ENCODE measurements at regions not wholly inside any gene's neighbourhood (a gene's known extent, or its start where the extent isn't known, plus 50 kb on each side); places are given as distances from the start of the nearest gene placed in this dataset.

DNA sequence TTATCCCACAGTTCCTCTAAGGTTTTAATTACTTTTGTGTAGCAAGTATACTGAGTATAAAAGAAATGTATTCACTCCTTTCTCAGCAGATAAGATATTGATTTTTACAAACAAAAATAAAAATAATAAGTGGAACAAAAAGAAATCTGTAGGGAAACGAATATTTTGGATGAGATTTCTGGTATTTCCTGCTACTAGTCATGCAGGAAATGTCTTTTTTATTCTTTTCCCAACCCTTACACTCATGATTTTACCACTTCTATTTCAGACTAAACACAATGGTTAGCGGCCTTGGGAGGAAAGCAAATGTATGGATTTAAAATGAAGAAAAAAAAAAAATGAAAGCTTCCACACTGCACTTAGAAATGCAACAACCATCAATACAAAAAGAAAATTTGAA lies 580.5 kb upstream of the MARCKS start:
- H3K36me3 ChIP-seq (ENCODE audit: control insufficient read depth in 4 of 4, insufficient read depth in 3 of 4, low read depth in 1 of 4, low read length in 3 of 4): no peaks in the 10 kb centered on the region
- TF ChIP-seq, protein P1, sequence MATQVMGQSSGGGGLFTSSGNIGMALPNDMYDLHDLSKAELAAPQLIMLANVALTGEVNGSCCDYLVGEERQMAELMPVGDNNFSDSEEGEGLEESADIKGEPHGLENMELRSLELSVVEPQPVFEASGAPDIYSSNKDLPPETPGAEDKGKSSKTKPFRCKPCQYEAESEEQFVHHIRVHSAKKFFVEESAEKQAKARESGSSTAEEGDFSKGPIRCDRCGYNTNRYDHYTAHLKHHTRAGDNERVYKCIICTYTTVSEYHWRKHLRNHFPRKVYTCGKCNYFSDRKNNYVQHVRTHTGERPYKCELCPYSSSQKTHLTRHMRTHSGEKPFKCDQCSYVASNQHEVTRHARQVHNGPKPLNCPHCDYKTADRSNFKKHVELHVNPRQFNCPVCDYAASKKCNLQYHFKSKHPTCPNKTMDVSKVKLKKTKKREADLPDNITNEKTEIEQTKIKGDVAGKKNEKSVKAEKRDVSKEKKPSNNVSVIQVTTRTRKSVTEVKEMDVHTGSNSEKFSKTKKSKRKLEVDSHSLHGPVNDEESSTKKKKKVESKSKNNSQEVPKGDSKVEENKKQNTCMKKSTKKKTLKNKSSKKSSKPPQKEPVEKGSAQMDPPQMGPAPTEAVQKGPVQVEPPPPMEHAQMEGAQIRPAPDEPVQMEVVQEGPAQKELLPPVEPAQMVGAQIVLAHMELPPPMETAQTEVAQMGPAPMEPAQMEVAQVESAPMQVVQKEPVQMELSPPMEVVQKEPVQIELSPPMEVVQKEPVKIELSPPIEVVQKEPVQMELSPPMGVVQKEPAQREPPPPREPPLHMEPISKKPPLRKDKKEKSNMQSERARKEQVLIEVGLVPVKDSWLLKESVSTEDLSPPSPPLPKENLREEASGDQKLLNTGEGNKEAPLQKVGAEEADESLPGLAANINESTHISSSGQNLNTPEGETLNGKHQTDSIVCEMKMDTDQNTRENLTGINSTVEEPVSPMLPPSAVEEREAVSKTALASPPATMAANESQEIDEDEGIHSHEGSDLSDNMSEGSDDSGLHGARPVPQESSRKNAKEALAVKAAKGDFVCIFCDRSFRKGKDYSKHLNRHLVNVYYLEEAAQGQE (IDR thresholded peaks at IDR 0.05): no peak
- no peak for TF ChIP-seq RAD21 (IDR thresholded peaks at IDR 0.05)
- no peaks in the 10 kb centered on the region for H3K27me3 ChIP-seq (ENCODE audit: control insufficient read depth in 4 of 4, insufficient read depth in 4 of 4, low read length in 3 of 4)
- H3K4me3 ChIP-seq (ENCODE audit: low read depth in 1 of 3, low read length in 3 of 3): no peak overlapping the region
- 66% methylated on average over 2 of the region's 2 CpGs for WGBS
- no peak for DNase-seq (ENCODE audit: low spot score)
- H3K4me1 ChIP-seq (ENCODE audit: control insufficient read depth in 4 of 4, insufficient read depth in 4 of 4, low read length in 3 of 4): no peaks in the 10 kb centered on the region
- H3K9ac ChIP-seq (ENCODE audit: low read depth in 1 of 2, low read length in 2 of 2): no peak overlapping the region
- H3K27ac ChIP-seq (ENCODE audit: low read depth in 1 of 2, low read length in 2 of 2): no peak overlapping the region
- H3K9me3 ChIP-seq (ENCODE audit: control insufficient read depth in 4 of 4, low read length in 3 of 4): no peaks in the 10 kb centered on the region

DNA sequence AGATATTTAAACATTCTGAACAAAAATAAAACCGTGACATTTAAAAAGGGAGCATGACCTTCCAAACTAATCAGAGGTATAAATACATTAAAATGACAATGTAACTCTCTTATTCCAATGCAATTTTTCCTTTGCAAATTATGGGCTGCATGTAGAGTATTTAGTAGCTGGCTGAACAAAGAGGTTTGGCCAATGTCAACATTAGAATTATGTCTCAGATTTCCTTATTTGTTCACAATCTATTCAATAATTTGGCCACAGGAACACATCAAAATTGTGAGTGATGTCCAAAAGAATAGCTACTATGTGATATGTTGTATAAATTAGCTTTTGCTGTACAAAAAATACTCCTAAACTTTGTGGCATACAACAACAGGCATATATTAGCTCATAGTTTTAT lies 580.0 kb upstream of the MARCKS start:
- no peak for TF ChIP-seq FOXA1 (IDR thresholded peaks at IDR 0.05)
- TF ChIP-seq HNF4A (conservative IDR thresholded peaks at IDR 0.05): no peak
- no peak for TF ChIP-seq HNF4G (IDR thresholded peaks at IDR 0.05)
- no peak for TF ChIP-seq SP1 (IDR thresholded peaks at IDR 0.05)
- TF ChIP-seq, protein P1 (IDR thresholded peaks at IDR 0.05): no peak
- TF ChIP-seq FOXA2 (IDR thresholded peaks at IDR 0.05): no peak
- no peak for TF ChIP-seq RXRA (IDR thresholded peaks at IDR 0.05)
- TF ChIP-seq, protein P2, sequence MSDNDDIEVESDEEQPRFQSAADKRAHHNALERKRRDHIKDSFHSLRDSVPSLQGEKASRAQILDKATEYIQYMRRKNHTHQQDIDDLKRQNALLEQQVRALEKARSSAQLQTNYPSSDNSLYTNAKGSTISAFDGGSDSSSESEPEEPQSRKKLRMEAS (IDR thresholded peaks at IDR 0.05): no peak
- TF ChIP-seq, protein P3, sequence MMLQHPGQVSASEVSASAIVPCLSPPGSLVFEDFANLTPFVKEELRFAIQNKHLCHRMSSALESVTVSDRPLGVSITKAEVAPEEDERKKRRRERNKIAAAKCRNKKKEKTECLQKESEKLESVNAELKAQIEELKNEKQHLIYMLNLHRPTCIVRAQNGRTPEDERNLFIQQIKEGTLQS (IDR thresholded peaks at IDR 0.05): no peak
- TF ChIP-seq YY1 (IDR thresholded peaks at IDR 0.05): no peak
- no peak for TF ChIP-seq NR2F2 (IDR thresholded peaks at IDR 0.05)
- TF ChIP-seq GABPA (IDR thresholded peaks at IDR 0.05 in 1 of 2, conservative IDR thresholded peaks at IDR 0.05 in 1 of 2): no peak
- no peak for TF ChIP-seq TAF1 (conservative IDR thresholded peaks at IDR 0.05)
- H3K4me3 ChIP-seq (ENCODE audit: low read depth in 1 of 3, low read length in 3 of 3): no peak overlapping the region
- 82% methylated on average over 1 of the region's 1 CpG for WGBS
- H3K27ac ChIP-seq (ENCODE audit: low read depth in 1 of 2, low read length in 2 of 2): no peak overlapping the region
- no peaks in the 10 kb centered on the region for H3K36me3 ChIP-seq (ENCODE audit: control insufficient read depth in 4 of 4, insufficient read depth in 3 of 4, low read depth in 1 of 4, low read length in 3 of 4)
- H3K9ac ChIP-seq (ENCODE audit: low read depth in 1 of 2, low read length in 2 of 2): no peak overlapping the region
- no peaks in the 10 kb centered on the region for H3K4me1 ChIP-seq (ENCODE audit: control insufficient read depth in 4 of 4, insufficient read depth in 4 of 4, low read length in 3 of 4)
- no peak for DNase-seq (ENCODE audit: low spot score)
- no peaks in the 10 kb centered on the region for H3K27me3 ChIP-seq (ENCODE audit: control insufficient read depth in 4 of 4, insufficient read depth in 4 of 4, low read length in 3 of 4)
- no peaks in the 10 kb centered on the region for H3K9me3 ChIP-seq (ENCODE audit: control insufficient read depth in 4 of 4, low read length in 3 of 4)
